ENCODE measurements at regions not wholly inside any gene's neighbourhood (a gene's known extent, or its start where the extent isn't known, plus 50 kb on each side); places are given as distances from the start of the nearest gene placed in this dataset.

GRCh38 chr7:69088185-69088584, 510.1 kb upstream of the AUTS2 start:
- TF ChIP-seq CTCF (IDR thresholded peaks at IDR 0.05; ENCODE audit: control extremely low read depth, extremely low read depth, low read depth, missing control alignments): no peak
- POLR2A ChIA-PET: no interaction called here
- CTCF ChIA-PET: no interaction called here
- DNase-seq (ENCODE audit: extremely low spot score): no peak

- CTCF ChIA-PET: no interaction called here
- no peak for TF ChIP-seq CTCF (IDR thresholded peaks at IDR 0.05; ENCODE audit: control extremely low read depth, extremely low read depth, low read depth, missing control alignments)
- POLR2A ChIA-PET: no interaction called here
- no peak for DNase-seq (ENCODE audit: extremely low spot score)
Observed at GRCh38 chr7:69090936-69091335, 507.3 kb upstream of the AUTS2 start.

- ChIA-PET CTCF (no interaction called here), POLR2A (no interaction called here)
- TF ChIP-seq CTCF (IDR thresholded peaks at IDR 0.05; ENCODE audit: control extremely low read depth, extremely low read depth, low read depth, missing control alignments): no peak
- DNase-seq (ENCODE audit: extremely low spot score): no peak
Observed at GRCh38 chr7:69091521-69091920, 506.8 kb upstream of the AUTS2 start.

GRCh38 chr7:69095127-69095526, 503.1 kb upstream of the AUTS2 start:
- CTCF ChIA-PET: interaction anchor here (1.0 kb wide), 1 partner anchor 26 kb away, joined by 3 read pairs; no protein-coding TSS in a partner anchor
- no peak for DNase-seq (ENCODE audit: extremely low spot score)
- POLR2A ChIA-PET: no interaction called here
- TF ChIP-seq CTCF (IDR thresholded peaks at IDR 0.05; ENCODE audit: control extremely low read depth, extremely low read depth, low read depth, missing control alignments): no peak

- no peak for DNase-seq (ENCODE audit: extremely low spot score)
- TF ChIP-seq CTCF (IDR thresholded peaks at IDR 0.05; ENCODE audit: control extremely low read depth, extremely low read depth, low read depth, missing control alignments): no peak
- ChIA-PET CTCF (no interaction called here), POLR2A (no interaction called here)
Observed at GRCh38 chr7:69095649-69096048, 502.6 kb upstream of the AUTS2 start.

- CTCF ChIA-PET: no interaction called here
- DNase-seq (ENCODE audit: extremely low spot score): no peak
- POLR2A ChIA-PET: no interaction called here
- TF ChIP-seq CTCF (IDR thresholded peaks at IDR 0.05; ENCODE audit: control extremely low read depth, extremely low read depth, low read depth, missing control alignments): no peak
Observed at GRCh38 chr7:69104023-69104422, 494.3 kb upstream of the AUTS2 start.

GRCh38 chr7:69105092-69105491, 493.2 kb upstream of the AUTS2 start:
- CTCF ChIA-PET: no interaction called here
- no peak for DNase-seq (ENCODE audit: extremely low spot score)
- POLR2A ChIA-PET: no interaction called here
- no peak for TF ChIP-seq CTCF (IDR thresholded peaks at IDR 0.05; ENCODE audit: control extremely low read depth, extremely low read depth, low read depth, missing control alignments)
